ENCODE measurements at regions not wholly inside any gene's neighbourhood (a gene's known extent, or its start where the extent isn't known, plus 50 kb on each side); places are given as distances from the start of the nearest gene placed in this dataset.
"Not testable (repeated sequence)": the region's sequence is repeated elsewhere in the genome, so short reads cannot be mapped to it uniquely, and the experiment has no call there.

DNA sequence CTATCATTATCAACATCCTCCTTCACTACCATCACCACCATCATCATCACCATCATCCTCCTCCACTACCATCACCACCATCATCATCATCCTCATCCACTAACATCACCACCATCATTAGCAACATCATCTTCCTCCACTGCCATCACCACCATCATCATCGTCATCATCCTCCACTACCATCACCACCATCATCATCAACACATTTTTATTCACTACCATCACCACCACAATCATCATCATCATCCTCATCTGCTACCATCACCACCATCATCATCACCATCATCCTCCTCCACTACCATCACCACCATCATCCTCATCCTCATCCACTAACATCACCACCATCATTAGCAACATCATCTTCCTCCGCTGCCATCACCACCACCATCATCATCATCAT, 639.2 kb upstream of the RBFOX1 start:
- not testable (repeated sequence) for DNase-seq (ENCODE audit: low spot score in 2 of 2); FAIRE-seq

DNA sequence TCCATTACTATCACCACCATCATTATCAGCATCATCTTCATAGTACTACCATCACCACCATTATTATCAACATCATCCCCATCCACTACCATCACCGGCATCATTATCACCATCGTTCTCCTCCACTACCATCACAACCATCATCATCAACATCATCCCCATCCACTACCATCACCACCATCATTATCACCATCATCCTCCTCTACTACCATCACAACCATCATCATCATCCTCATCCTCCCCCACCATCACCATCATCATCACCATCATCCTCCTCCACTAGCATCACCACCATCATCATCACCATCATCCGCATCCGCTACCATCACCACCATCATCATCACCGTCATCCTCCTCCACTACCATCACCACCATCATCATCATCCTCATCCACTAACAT, 639.8 kb upstream of the RBFOX1 start:
- FAIRE-seq (no peak), DNase-seq (ENCODE audit: low spot score in 2 of 2) (no peak)

DNA sequence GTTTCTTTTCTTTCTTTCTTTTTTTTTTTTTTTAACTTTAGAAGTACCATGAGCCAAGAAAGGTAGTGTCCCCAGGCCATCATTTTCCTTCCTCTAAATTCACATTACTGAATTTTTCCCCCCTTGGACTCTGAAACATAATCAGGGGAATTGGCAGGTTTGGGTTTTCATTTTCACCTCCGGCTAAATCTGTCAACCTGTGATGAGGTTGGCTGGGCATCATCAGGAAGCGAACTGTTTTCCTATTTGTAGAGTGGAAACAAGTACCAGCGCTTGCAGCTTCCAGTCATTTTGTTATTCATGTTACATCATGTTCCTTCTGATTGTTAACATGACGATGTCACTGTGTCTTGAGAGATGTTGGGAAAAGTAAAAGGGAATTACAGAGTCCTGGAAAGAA, 641.9 kb upstream of the RBFOX1 start:
- DNase-seq (ENCODE audit: low spot score in 2 of 2) (no peak), FAIRE-seq (no peak)

DNA sequence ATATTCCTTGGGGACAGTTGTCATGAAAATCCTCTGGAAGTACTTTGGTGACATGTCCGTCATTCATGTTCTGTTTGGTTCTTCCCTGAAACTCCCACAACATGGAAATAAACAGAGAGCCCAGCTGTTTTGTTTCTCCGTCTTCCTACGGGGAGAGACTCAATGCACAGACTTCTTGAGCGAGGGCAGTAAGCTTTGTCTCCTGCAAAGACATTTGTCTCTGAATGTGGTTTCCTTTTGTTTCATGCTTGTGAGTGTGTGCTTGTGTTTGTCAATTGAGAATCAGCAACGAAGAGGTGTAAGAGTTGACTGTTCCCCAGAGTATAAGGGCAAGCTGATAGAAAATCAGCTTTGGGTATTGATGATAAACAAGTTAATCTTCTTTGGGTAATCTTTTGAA, 643.0 kb upstream of the RBFOX1 start:
- no peak for FAIRE-seq

DNA sequence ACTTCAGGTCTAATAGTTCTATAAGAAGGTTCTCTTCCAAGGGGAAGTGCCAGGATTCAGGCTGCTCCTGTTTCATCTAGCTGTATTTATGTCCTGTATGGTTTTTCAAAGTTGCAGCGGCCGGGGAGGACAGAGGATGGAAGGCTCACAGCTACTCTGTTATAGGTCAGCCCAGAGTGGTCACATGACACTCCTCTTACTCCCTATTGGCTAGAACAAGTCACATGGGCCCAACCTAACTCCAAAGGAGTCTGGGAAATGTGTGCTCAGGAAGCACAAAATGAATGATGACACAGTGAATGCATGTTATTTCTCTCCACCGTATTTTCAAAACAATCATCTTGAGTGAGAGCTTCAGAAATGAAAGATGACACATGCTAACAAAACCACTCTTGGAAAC, 645.1 kb upstream of the RBFOX1 start:
- DNase-seq (ENCODE audit: low spot score in 2 of 2), result no peak
- no peak for FAIRE-seq

More for the DNA sequence above, 643.0 kb upstream of the RBFOX1 start:
- no peak for DNase-seq (ENCODE audit: low spot score in 2 of 2)

DNA sequence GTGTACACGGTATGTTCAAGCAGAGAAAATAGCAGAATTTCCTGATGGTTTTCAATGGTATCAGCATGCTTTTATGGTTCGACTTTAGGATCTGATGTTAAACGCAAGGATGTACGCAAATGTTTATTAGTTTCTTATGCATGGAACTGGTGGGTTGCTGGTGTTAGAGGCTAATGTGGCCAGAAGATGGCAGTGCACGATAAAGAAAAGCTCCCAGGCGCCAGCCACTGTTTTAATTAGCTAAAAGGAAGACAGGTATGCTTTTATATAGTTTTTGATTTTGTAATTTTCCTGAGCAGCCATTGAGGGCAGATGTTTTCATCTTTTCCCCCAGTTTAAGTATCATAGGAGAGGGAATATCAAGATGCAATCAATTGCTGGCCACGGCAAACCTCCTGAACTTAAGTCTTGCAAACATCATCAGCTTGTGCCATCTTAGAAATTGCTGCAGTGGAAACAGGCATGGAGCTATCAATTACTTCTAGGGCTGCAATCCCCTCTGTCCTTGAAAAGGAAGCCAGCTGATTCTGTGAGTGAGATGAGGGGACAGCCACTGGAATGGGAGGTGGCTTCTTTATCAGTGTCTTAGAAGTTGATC, 648.5 kb upstream of the RBFOX1 start:
- FAIRE-seq, result no peak
- DNase-seq (ENCODE audit: low spot score in 2 of 2), result peak in 1 of 2 donors; percentile 16

DNA sequence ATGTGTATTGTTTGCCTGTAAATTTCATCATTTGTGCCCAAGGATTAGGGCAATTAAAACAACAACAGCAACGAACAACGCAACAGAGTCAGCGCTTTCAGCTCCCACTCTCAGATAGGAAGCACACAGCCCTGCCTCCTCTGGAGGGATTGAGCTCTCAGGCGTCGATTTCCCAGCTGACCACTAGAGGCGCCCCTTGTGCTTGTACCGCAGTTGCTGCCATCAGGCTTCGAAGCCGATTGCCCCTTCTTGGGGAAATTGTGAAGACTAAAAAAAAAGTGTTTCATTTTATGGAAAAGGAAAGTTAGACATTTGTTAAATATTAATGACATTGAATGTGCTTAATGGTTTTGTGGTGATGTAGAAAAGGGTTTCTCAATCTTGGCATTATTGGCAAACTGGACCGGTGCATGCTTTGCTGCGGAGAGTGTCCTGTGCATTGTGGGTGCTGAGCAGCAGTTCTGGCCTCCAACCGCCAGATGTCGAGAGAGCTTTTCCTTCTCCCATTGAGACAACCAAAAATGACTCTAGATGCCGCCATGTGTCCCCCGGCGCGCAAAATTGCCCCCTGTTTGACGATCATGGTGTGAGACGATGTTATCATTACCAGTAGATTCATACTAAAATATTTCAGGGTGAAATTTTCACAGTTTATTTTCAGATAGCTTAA, 650.4 kb upstream of the RBFOX1 start:
- FAIRE-seq, result no peak
- no peak for DNase-seq (ENCODE audit: low spot score in 2 of 2)

DNA sequence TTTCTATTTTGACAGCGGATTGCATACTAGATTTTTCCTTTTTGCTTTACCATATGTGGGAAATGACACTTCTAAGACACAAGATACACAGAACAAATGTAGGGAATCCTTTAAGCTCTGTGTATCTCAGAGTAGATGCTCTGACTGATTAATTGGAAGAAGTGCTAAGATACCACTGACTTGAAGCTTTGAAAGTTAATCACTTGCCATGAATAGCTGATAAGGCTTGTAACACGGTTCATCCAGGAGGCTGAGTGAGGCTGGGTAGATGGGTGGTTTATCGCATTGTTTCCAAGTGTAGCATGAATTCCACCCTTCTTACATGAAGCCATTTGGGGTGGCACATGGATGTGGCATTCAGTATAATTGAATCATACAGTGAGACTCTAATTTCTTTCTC, 654.1 kb upstream of the RBFOX1 start:
- DNase-seq (ENCODE audit: low spot score in 2 of 2) (no peak), FAIRE-seq (no peak)

DNA sequence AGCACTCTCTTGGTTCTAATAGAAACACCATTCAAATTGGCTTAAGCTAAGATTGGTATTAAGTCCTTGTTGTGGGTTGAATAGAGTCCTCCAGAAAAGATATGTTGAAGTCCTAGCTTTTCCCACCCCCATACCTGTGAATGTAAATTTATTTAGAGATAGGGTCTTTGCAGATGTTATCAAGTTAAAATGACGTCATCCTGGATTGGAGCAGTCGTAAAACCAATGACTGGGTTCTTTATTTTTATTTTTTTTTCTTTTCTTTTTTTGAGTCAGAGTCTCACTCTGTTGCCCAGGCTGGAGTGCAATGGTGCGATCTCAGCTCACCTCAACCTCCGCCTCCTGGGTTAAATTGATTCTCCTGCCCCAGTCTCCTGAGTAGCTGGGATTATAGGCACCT, 658.6 kb upstream of the RBFOX1 start:
- DNase-seq (ENCODE audit: low spot score in 2 of 2) (no peak), FAIRE-seq (no peak)

DNA sequence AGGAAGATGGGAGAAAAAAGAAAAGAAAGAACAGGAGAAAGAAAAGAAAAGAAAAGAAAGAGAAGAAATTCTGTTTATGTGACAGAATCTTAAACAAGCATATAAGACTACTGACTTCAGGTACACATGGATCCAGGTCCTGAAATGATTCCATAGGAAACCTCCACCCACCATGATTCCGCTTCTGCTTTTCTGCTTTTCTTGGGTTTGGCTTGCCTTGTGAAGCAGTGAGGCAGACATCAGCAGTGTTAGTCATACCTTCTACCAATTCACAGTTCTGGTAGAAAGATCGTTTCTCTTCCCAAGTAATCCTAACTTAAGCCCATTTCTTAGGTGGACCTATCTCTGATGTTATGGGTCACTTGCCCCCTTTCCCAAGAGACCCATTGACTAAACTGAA, 660.1 kb upstream of the RBFOX1 start:
- FAIRE-seq (no peak), DNase-seq (ENCODE audit: low spot score in 2 of 2) (no peak)

DNA sequence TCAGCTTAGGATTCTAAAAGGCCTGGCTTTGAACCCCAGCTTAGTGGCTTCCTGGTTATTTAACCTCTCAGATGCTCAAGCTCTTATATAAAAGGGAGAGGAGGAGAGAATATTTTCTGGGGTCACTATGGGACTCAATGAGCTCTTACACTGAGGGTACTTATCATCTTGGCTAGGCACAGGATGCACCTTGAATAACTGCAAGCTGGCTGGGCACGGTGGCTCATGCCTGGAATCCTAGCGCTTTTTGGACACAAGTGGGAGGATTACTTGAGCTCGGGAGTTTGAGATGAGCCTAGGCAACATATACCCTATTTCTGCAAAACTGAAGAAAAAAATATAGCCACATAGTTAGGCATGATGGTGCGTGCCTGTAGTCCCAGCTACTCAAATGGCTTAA, 665.3 kb upstream of the RBFOX1 start:
- FAIRE-seq (no peak), DNase-seq (ENCODE audit: low spot score in 2 of 2) (no peak)

DNA sequence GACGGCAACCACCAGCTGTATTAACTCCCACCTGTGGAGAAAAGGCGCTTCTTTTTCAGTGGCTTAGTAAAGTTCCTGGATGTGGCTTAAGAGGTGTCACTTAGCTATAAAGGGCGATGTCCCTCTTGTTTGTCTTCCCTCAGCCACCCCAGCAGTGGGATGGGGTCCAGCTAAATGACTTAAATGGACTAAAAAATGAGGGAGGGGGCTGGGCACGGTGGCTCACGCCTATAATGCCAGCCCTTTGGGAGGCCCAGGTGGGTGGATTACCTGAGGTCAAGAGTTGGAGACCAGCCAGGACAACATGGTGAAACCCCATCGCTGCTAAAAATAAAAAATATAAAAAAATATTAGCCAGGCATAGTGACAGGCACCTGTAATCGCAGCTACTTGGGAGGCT, 667.5 kb upstream of the RBFOX1 start:
- no peak for FAIRE-seq
- no peak for DNase-seq (ENCODE audit: low spot score in 2 of 2)

DNA sequence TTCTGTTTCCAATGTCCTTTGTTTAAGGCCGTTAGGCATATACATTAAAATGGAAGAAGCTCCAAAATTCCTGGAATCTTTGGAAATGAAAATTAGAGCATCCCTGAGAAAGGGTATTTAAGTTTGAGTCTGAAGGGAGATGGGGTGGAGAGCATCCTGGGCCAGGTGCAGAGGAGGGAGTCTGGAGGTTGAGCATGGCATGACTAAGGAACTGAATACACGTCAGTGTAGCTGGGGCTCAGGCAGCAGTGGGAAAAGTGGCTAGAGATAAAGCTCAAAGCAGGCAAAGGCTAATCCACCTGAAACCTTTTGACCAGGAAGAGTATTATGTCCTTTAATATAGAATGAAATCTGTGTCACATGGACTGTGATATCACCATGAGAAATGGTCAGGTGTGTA, 669.0 kb upstream of the RBFOX1 start:
- no peak for FAIRE-seq
- DNase-seq (ENCODE audit: low spot score in 2 of 2), result no peak

DNA sequence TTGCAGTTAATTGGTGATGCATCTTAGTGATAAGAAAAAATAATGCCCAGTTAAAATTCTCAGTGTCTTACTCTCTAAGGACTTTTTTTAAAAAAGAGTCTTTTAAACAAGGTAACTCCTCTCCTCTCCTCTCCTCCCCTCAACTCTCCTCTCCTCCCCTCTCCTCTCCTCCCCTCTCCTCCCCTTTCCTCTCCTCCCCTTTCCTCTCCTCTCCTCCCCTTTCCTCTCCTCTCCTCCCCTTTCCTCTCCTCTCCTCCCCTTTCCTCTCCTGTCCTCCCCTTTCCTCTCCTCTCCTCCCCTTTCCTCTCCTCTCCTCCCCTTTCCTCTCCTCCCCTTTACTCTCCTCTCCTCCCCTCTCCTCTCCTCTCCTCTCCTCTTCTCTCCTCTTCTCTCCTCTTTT, 675.9 kb upstream of the RBFOX1 start:
- DNase-seq (ENCODE audit: low spot score in 2 of 2) (no peak), FAIRE-seq (no peak)

DNA sequence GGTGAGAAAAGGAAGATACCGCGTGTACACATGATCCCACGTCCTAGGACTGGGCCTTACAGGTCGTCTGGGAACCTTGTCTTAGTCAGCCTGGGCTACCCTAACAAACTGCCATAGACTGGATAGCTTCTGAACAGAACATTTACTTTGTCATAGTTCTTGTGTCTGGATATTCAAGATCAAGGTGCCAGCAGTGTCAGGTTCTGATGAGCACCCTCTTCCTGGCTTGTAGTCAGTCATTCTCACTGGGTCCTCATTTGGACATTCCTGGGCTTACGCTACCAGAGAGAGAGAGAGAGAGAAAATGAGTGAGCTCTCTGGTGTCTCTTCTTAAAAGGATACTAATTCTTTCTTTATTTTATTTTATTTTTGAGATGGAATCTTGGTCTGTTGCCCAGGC, 685.8 kb upstream of the RBFOX1 start:
- no peak for FAIRE-seq
- DNase-seq (ENCODE audit: low spot score in 2 of 2), result no peak

DNA sequence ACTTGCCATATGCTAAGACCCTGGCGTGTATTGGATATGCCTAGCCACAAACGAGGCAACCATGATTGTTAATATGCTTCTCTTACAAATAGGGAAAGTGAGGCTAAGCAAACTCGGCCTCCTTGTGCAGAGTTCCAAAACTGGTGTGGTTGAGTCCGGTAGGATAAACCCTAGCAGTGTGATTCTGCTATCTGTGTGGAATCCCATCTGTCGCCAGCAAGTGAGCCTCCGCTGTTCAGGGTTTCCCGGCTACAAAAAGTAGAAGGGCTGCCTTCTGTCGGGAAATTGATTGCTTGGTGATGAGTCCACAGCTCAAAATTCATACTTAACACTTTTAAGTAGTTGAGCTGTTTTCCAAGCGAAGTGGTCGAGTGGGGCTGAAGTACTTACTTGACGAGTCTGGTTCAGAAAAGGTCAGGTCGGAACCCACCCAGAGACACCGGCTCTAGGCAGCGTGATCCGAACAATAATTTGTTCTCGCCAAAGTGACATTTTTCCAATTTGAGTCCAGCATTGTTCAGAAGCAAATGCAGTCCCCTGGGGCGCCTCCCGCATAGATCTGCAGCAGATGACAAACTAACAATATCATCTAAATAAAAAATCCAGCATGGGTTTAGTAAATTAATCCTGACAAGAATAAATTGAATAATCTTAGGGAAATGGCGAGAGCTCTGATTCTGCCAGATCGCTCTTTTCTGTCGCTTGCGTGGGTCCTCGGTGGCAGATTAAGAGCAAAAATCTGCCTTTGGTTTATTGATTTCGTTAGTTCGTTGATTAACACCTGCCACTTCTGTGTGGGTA, 686.7 kb upstream of the RBFOX1 start:
- DNase-seq (ENCODE audit: low spot score in 2 of 2) (no peak), FAIRE-seq (no peak)

DNA sequence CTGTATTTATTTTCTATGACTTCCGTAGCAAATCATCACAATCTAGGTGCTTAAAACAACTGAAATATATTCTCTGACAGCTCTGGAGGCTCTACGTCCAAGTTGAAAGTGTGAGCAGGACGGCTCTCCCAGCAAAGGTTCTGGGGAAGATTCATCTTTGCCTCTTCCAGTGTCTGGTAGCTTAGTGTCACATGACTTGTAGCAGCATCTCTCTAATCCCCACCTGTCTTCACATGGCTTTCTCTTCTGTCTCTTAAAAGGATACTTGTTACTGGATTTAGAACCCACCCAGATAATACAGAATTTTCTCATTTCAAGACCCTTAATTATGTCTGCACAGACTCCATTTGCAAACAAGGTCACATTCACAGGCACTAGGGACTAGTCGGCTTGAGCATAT, 687.7 kb upstream of the RBFOX1 start:
- FAIRE-seq, result no peak
- DNase-seq (ENCODE audit: low spot score in 2 of 2), result no peak

DNA sequence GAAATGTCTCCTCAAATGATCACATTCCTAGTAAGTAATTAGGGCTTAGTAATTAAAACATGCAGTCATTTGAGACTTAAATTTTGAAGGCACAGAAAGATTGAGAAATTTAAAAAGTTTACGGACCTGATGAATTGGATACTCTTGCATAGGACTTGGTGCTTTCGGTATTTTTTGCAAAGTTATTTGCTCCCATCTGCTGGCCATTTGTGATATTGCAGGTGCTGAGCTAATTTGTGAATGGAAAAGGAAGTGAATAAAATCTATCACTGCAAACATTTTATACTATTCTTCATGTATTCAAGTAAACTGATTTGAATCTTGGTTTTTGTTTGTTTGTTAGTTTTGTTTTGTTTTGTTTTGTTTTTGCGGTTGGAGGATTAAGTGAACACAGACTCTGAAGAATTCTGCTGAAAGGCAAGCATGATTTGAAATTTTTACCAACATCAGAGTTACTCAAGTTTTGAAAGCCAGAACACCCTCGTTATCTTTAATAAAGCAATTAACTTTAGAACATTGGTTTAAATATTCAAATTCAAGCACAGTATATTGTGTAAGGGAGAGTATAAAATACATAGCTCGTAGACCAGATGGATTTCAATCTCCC, 689.5 kb upstream of the RBFOX1 start:
- peak; percentile 98 for FAIRE-seq

DNA sequence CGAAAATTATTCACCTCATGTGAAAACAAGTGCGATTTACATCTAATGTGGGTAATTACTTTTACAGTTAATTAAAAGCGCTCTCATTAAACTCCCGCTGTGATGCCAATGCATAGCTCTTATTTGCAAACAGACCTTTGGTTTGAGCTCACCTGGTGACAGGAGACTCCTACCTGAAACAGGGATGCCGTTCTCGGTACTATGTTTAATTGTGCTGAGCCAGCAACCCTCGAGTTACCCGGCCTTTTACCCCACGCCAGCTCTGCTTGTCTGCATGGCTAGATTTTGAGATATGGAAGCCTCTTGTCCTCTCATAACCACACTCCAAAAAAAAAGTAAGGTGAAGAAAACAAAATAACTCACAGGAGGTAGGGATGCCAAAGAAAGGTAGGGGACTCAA, 690.4 kb upstream of the RBFOX1 start:
- DNase-seq (ENCODE audit: low spot score in 2 of 2) (no peak), FAIRE-seq (no peak)

More for the DNA sequence above, 689.5 kb upstream of the RBFOX1 start:
- peak in 1 of 2 donors; percentile 6 for DNase-seq (ENCODE audit: low spot score in 2 of 2)

DNA sequence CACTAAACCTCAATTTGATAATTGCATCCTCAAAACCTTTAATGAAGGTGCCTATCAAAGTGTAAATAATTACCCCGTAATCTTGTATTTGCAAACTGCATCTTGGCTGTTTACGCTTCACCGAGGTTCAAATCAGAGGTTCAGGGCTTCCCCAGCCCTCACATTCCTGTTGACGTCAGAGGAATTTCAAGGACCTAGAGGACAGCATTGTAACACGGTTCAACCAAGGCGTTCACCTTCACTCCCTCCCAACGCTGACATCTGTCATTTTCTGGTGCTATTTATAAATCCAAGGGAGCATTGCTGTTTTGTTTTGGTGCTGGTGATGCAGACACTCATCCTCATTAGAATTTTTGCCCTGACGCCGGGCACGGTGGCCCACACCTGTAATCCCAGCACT, 691.6 kb upstream of the RBFOX1 start:
- DNase-seq (ENCODE audit: low spot score in 2 of 2) (no peak), FAIRE-seq (no peak)

DNA sequence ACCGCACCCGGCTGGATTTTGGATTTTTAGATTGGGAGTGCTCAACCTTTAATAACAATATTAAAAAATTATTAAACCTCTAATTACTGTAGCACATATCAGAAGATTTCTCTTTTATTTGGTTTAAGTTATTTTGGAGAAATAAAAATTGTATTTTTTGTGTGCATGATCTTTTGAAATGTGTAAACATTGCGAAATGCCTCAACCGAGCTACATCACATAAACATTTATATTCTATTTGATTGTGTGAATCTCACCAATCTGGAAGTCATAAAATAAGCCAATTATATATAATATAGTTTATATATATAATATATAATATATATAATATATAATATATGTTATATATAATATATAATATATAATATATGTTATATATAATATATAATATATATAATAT, 696.2 kb upstream of the RBFOX1 start:
- FAIRE-seq (no peak), DNase-seq (ENCODE audit: low spot score in 2 of 2) (no peak)

Measured in frontal cortex (tissue), 3 donors.